H1 (cell line): ENCODE measurements at regions not wholly inside any gene's neighbourhood (a gene's known extent, or its start where the extent isn't known, plus 50 kb on each side); places are given as distances from the start of the nearest gene placed in this dataset.

Source experiments
- CTCF ChIA-PET: fragments of 300-600 bp; sonication (Branson Sonifier 250); formaldehyde crosslinking; loops from one replicate; lab custom pipeline; 2021; ENCODE audit not compliant: partially characterized antibody; lab: Charles Lee
- POLR2A ChIA-PET: fragments of 300-600 bp; sonication (Branson Sonifier 250); formaldehyde crosslinking; loops from one replicate; lab custom pipeline; 2021; ENCODE audit warnings: inconsistent platforms; ENCODE audit not compliant: partially characterized antibody; lab: Charles Lee
- DNase-seq, 2 experiments: peaks; one replicate each; pipeline versions ENCODE4 v3.0.0 to v3.0.0-alpha.2; 2010 to 2022; ENCODE audit warnings: low spot score in 2 of 2, low read depth in 1 of 2, mixed read lengths in 1 of 2
- FAIRE-seq: peaks from 2 replicates; lab custom pipeline; 2011; peaks lifted over from hg19 to GRCh38; lab: Jason Lieb, UNC
- H2AFZ ChIP-seq: 2 replicates; pipeline ENCODE4 v1.8.1; 2012; ENCODE audit warnings: low read length, inconsistent platforms
- H2AK5ac ChIP-seq: 2 replicates; pipeline ENCODE4 v1.6.1; 2013; ENCODE audit warnings: low read depth, low read length
- H2BK120ac ChIP-seq: replicated peaks from 2 replicates; pipeline ENCODE3; 2013; ENCODE audit warnings: low read depth, low read length, inconsistent platforms
- H2BK12ac ChIP-seq: 2 replicates; pipeline ENCODE4 v1.6.1; 2013; ENCODE audit warnings: low read depth, low read length
- H2BK15ac ChIP-seq: 2 replicates; pipeline ENCODE4 v1.6.1; 2013; ENCODE audit warnings: low read length
- H2BK20ac ChIP-seq: 2 replicates; pipeline ENCODE4 v1.6.1; 2013; ENCODE audit warnings: low read length
- H2BK5ac ChIP-seq: 2 replicates; pipeline ENCODE4 v1.6.1; 2013; ENCODE audit warnings: low read depth, low read length
- H3K14ac ChIP-seq: 2 replicates; pipeline ENCODE4 v1.6.1; 2013; ENCODE audit warnings: inconsistent platforms; ENCODE audit not compliant: insufficient read length
- H3K18ac ChIP-seq: 2 replicates; pipeline ENCODE4 v1.6.1; 2013; ENCODE audit warnings: low read length; ENCODE audit errors: extremely low read depth
- H3K23ac ChIP-seq: 2 replicates; pipeline ENCODE4 v1.6.1; 2013; ENCODE audit warnings: inconsistent platforms; ENCODE audit not compliant: insufficient read length
- H3K23me2 ChIP-seq: 2 replicates; pipeline ENCODE4 v1.6.1; 2013; ENCODE audit warnings: low read depth, low read length
- H3K27ac ChIP-seq: 2 replicates; pipeline ENCODE4 v1.6.1; 2011; ENCODE audit warnings: low read depth, low read length, inconsistent platforms
- H3K27me3 ChIP-seq, 4 experiments: replicated peaks in 1 of 4; 1 replicate in 1 of 4; 2 replicates in 3 of 4; pipeline versions ENCODE4 v1.6.1 to v1.8.1; 2011 to 2013; ENCODE audit warnings: low read length in 3 of 4, mild to moderate bottlenecking in 3 of 4, inconsistent platforms in 2 of 4, mixed read lengths in 2 of 4, moderate library complexity in 1 of 4; ENCODE audit not compliant: control insufficient read depth in 3 of 4, insufficient read depth in 3 of 4; ENCODE audit errors: extremely low read depth in 1 of 4
- H3K36me3 ChIP-seq, 4 experiments: 2 replicates each; pipeline versions ENCODE4 v1.6.1 to v1.8.1; 2011 to 2013; ENCODE audit warnings: mild to moderate bottlenecking in 4 of 4, low read length in 3 of 4, moderate library complexity in 2 of 4, control low read depth in 1 of 4, inconsistent platforms in 1 of 4; ENCODE audit not compliant: insufficient read depth in 4 of 4, control insufficient read depth in 2 of 4
- H3K4ac ChIP-seq: replicated peaks from 2 replicates; pipeline ENCODE3; 2013; ENCODE audit warnings: low read length, low read depth, mixed read lengths, inconsistent platforms; ENCODE audit not compliant: insufficient read length
- H3K4me1 ChIP-seq, 4 experiments: replicated peaks in 1 of 4; 1 replicate in 1 of 4; 2 replicates in 3 of 4; pipeline versions ENCODE4 v1.6.1 to v1.8.1; 2011 to 2013; ENCODE audit warnings: low read length in 3 of 4, inconsistent platforms in 2 of 4, mixed read lengths in 1 of 4; ENCODE audit not compliant: insufficient read depth in 4 of 4, control insufficient read depth in 3 of 4
- H3K4me2 ChIP-seq, 2 experiments: 2 replicates each; pipeline versions ENCODE4 v1.6.1 to v1.8.1; 2011 to 2013; ENCODE audit warnings: low read depth in 2 of 2, low read length in 2 of 2, control low read depth in 1 of 2, inconsistent platforms in 1 of 2, mild to moderate bottlenecking in 1 of 2; ENCODE audit not compliant: insufficient read depth in 1 of 2
- H3K4me3 ChIP-seq, 4 experiments: fragments of 200-600, 300-600 bp in 1 of 4; sonication (generic), shearing (Covaris generic), sonication (Bioruptor Twin) in 1 of 4; 2 replicates each; pipeline versions ENCODE4 v1.5.1 to v1.8.1; 2011 to 2016; ENCODE audit warnings: low read length in 4 of 4, low read depth in 3 of 4, control low read depth in 2 of 4, inconsistent platforms in 2 of 4, mild to moderate bottlenecking in 2 of 4, mixed read lengths in 1 of 4, moderate library complexity in 1 of 4; ENCODE audit not compliant: insufficient read depth in 2 of 4; ENCODE audit errors: extremely low read depth in 1 of 4
- H3K56ac ChIP-seq: replicated peaks from 2 replicates; pipeline ENCODE3; 2013; ENCODE audit warnings: low read depth, mild to moderate bottlenecking, mixed read lengths, low read length, inconsistent platforms; ENCODE audit not compliant: insufficient read length
- H3K79me1 ChIP-seq: 2 replicates; pipeline ENCODE4 v1.6.1; 2013; ENCODE audit warnings: low read depth, low read length, control low read depth
- H3K79me2 ChIP-seq, 2 experiments: 2 replicates each; pipeline versions ENCODE4 v1.6.1 to v1.8.1; 2012 to 2013; ENCODE audit warnings: low read length in 2 of 2, mild to moderate bottlenecking in 2 of 2, inconsistent platforms in 1 of 2; ENCODE audit not compliant: insufficient read depth in 2 of 2, control insufficient read depth in 1 of 2
- H3K9ac ChIP-seq, 4 experiments: replicated peaks in 1 of 4; 1 replicate in 1 of 4; 2 replicates in 3 of 4; pipeline versions ENCODE4 v1.6.1 to v1.8.1; 2011 to 2013; ENCODE audit warnings: low read depth in 3 of 4, low read length in 3 of 4, control low read depth in 2 of 4, mild to moderate bottlenecking in 2 of 4, moderate library complexity in 2 of 4, inconsistent platforms in 1 of 4; ENCODE audit errors: extremely low read depth in 1 of 4
- H3K9me3 ChIP-seq, 2 experiments: 2 replicates each; pipeline versions ENCODE4 v1.6.1 to v1.8.1; 2012 to 2013; ENCODE audit warnings: mild to moderate bottlenecking in 2 of 2, moderate library complexity in 2 of 2, control low read depth in 1 of 2, inconsistent platforms in 1 of 2, low read depth in 1 of 2, low read length in 1 of 2, mixed read lengths in 1 of 2; ENCODE audit not compliant: insufficient read depth in 2 of 2
- H4K20me1 ChIP-seq, 2 experiments: replicated peaks in 1 of 2; 2 replicates each; pipeline versions ENCODE3 to v1.8.1; 2011 to 2013; ENCODE audit warnings: inconsistent platforms in 2 of 2, low read length in 2 of 2, mild to moderate bottlenecking in 1 of 2; ENCODE audit not compliant: insufficient read depth in 2 of 2, control insufficient read depth in 1 of 2
- H4K5ac ChIP-seq: 2 replicates; pipeline ENCODE4 v1.6.1; 2013; ENCODE audit warnings: low read length, low read depth, mixed read lengths, inconsistent platforms; ENCODE audit not compliant: insufficient read length
- H4K8ac ChIP-seq: 2 replicates; pipeline ENCODE4 v1.8.0; 2013; ENCODE audit warnings: mild to moderate bottlenecking, moderate library complexity, low read length, inconsistent platforms; ENCODE audit not compliant: insufficient read depth; ENCODE audit errors: extremely low read depth
- H4K91ac ChIP-seq: replicated peaks from 2 replicates; pipeline ENCODE3; 2013; ENCODE audit warnings: low read length, mixed read lengths, inconsistent platforms; ENCODE audit not compliant: insufficient read length
- NANOG ChIP-seq: IDR thresholded peaks from 2 replicates; pipeline ENCODE4 v1.6.1; 2011; ENCODE audit warnings: low read length, low read depth, mild to moderate bottlenecking, inconsistent platforms; ENCODE audit not compliant: insufficient read depth, poor library complexity, severe bottlenecking
- RBBP5 ChIP-seq: IDR thresholded peaks from 2 replicates; pipeline ENCODE4 v1.7.1; 2012; ENCODE audit warnings: low read depth, mild to moderate bottlenecking, inconsistent platforms, low read length, moderate library complexity, borderline replicate concordance
- WGBS, 2 experiments: shearing (Covaris generic) in 1 of 2; methylation state at CpG; one replicate each; pipeline versions ENCODE4 v1.1.6 to v1.1.7; 2013 to 2015; ENCODE audit warnings: low lambda C conversion rate in 2 of 2, mixed read lengths in 2 of 2, inconsistent platforms in 1 of 2, low coverage in 1 of 2, missing lambda C conversion rate in 1 of 2; ENCODE audit not compliant: insufficient replicate concordance in 2 of 2, insufficient coverage in 1 of 2, insufficient read length in 1 of 2; ENCODE audit errors: extremely low coverage in 1 of 2, missing lambda C conversion rate in 1 of 2; 5-methylcytosine and 5-hydroxymethylcytosine counted together
- TF ChIP-seq, protein P1 (sequence below): IDR thresholded peaks from 2 replicates; pipeline ENCODE4 v1.6.1; 2012; ENCODE audit warnings: inconsistent platforms
- TF ChIP-seq, protein P2 (sequence below): IDR thresholded peaks from 2 replicates; pipeline ENCODE4 v1.6.1; 2012; ENCODE audit warnings: inconsistent platforms

DNA sequence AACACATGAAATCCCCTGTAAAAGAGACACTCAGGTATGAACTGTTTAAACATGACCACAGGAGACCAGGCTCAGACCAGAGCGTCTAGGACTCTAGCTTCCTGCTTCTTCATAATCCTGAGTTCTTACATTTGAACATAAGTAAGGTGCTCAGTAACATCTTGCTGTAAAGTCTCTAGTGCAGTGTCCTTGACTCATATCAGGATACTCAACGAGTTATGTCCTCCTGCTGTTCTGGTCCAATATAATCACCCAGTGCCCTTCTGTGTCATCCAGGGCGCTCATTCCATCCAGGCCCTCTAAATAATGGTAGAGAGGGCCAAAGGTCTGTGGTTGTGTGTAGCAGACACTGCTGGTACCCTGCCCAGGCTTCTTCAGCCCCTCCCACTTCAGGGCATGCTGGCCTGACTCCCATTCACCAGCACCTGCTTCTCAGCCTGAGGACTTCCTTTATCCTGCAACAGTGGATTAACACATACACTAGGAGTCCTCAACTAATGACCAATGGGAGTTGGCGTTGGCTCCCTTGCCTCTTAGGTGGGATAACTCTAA is 66.8 kb upstream of the MOCS1 start:
- Histone ChIP-seq H2AK5ac (no peak overlapping the region), H4K8ac (no peak overlapping the region), H3K4me2 (no peak overlapping the region), H3K56ac (no peak overlapping the region), H3K4me3 (no peak overlapping the region), H3K9me3 (peaks cover 27 to 41% of the 10 kb centered on the region in 2 experiments), H2BK20ac (no peak overlapping the region), H3K23ac (no peak overlapping the region), H3K27ac (no peak overlapping the region), H2AFZ (no peak overlapping the region), H3K79me2 (no peaks in the 10 kb centered on the region), H4K20me1 (no peaks in the 10 kb centered on the region), H3K23me2 (no peaks in the 10 kb centered on the region), H4K5ac (no peak overlapping the region), H3K27me3 (no peaks in the 10 kb centered on the region; a peak in 2 of 7 replicates), H2BK5ac (no peak overlapping the region), H2BK120ac (no peak overlapping the region), H3K4ac (no peak overlapping the region), H3K9ac (no peak overlapping the region), H3K79me1 (no peaks in the 10 kb centered on the region), H3K4me1 (no peaks in the 10 kb centered on the region), H4K91ac (no peak overlapping the region), H3K14ac (no peak overlapping the region), H3K36me3 (no peaks in the 10 kb centered on the region), H2BK12ac (no peak overlapping the region), H2BK15ac (no peak overlapping the region), H3K18ac (no peak overlapping the region)
- CTCF ChIA-PET: interaction anchor here (1.1 to 1.5 kb wide), 2 partner anchors 9 to 11 kb away, joined by 3 read pairs; no protein-coding TSS in a partner anchor
- FAIRE-seq (no peak), DNase-seq (no peak)
- TF ChIP-seq NANOG (no peak), RBBP5 (no peak)
- TF ChIP-seq, protein P1, sequence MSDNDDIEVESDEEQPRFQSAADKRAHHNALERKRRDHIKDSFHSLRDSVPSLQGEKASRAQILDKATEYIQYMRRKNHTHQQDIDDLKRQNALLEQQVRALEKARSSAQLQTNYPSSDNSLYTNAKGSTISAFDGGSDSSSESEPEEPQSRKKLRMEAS: no peak
- TF ChIP-seq, protein P2, sequence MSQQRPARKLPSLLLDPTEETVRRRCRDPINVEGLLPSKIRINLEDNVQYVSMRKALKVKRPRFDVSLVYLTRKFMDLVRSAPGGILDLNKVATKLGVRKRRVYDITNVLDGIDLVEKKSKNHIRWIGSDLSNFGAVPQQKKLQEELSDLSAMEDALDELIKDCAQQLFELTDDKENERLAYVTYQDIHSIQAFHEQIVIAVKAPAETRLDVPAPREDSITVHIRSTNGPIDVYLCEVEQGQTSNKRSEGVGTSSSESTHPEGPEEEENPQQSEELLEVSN: no peak
- WGBS, 2 experiments: 82% methylated on average over 4 of the region's 4 CpGs; no CpG with 5 or more reads in 1 of the 2 experiments
- POLR2A ChIA-PET: no interaction called here
